Tibial artery (tissue), 4 donors: ENCODE measurements at regions not wholly inside any gene's neighbourhood (a gene's known extent, or its start where the extent isn't known, plus 50 kb on each side); places are given as distances from the start of the nearest gene placed in this dataset.

ENCODE experiments used
- DNase-seq, 2 donors: peaks; one replicate each; pipeline ENCODE4 v3.0.0-alpha.2; 2019
- H3K27ac ChIP-seq, 2 donors: fragments of 200-600 bp; sonication (generic) in 1 of 2; 1 replicate in 1 of 2; 2 replicates in 1 of 2; pipeline ENCODE4 v1.5.1; 2018 to 2019; ENCODE audit warnings: mild to moderate bottlenecking in 1 of 2
- H3K27me3 ChIP-seq, 2 donors: fragments of 200-600 bp; sonication (generic) in 1 of 2; one replicate each; pipeline versions ENCODE4 v1.5.1 to v1.6.0; 2016 to 2019
- H3K36me3 ChIP-seq, 3 donors: fragments of 200-600 bp; sonication (generic) in 2 of 3; one replicate each; pipeline ENCODE4 v1.5.1; 2016 to 2019; ENCODE audit warnings: mild to moderate bottlenecking in 2 of 3
- H3K4me1 ChIP-seq, 4 donors: fragments of 200-600 bp; sonication (generic) in 2 of 4; 1 replicate in 3 of 4; 2 replicates in 1 of 4; pipeline ENCODE4 v1.5.1; 2016 to 2019
- H3K4me3 ChIP-seq, 2 donors: fragments of 200-600 bp; sonication (generic) in 1 of 2; 1 replicate in 1 of 2; 2 replicates in 1 of 2; pipeline ENCODE4 v1.5.1; 2018 to 2019; ENCODE audit warnings: mild to moderate bottlenecking in 2 of 2
- H3K9me3 ChIP-seq, 3 donors: fragments of 200-600 bp; sonication (generic) in 1 of 3; one replicate each; pipeline ENCODE4 v1.5.1; 2016 to 2019
- intact Hi-C: fragments of 100-400 bp; cut with DNase I; formaldehyde crosslinking; loops from one replicate; pipeline ENCODE4 v1.15.0; 2023; ENCODE audit warnings: low total_unique reads
- TF ChIP-seq, protein P1 (sequence below), 2 experiments: fragments of 200-600 bp in 1 of 2; fragments of 450-650 bp in 1 of 2; IDR thresholded peaks; one replicate each; pipeline ENCODE4 v1.5.1; 2017 to 2019; ENCODE audit warnings: antibody characterized with exemption in 2 of 2, mild to moderate bottlenecking in 1 of 2, moderate library complexity in 1 of 2

- TF ChIP-seq, protein P1, sequence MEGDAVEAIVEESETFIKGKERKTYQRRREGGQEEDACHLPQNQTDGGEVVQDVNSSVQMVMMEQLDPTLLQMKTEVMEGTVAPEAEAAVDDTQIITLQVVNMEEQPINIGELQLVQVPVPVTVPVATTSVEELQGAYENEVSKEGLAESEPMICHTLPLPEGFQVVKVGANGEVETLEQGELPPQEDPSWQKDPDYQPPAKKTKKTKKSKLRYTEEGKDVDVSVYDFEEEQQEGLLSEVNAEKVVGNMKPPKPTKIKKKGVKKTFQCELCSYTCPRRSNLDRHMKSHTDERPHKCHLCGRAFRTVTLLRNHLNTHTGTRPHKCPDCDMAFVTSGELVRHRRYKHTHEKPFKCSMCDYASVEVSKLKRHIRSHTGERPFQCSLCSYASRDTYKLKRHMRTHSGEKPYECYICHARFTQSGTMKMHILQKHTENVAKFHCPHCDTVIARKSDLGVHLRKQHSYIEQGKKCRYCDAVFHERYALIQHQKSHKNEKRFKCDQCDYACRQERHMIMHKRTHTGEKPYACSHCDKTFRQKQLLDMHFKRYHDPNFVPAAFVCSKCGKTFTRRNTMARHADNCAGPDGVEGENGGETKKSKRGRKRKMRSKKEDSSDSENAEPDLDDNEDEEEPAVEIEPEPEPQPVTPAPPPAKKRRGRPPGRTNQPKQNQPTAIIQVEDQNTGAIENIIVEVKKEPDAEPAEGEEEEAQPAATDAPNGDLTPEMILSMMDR (IDR thresholded peaks at IDR 0.05) = no peak
- no peaks in the 10 kb centered on the region for H3K9me3 ChIP-seq
- no peak overlapping the region for H3K27ac ChIP-seq
- intact Hi-C loops = no loop called here
- H3K4me3 ChIP-seq = no peak overlapping the region
- H3K4me1 ChIP-seq = no peaks in the 10 kb centered on the region
- no peaks in the 10 kb centered on the region for H3K27me3 ChIP-seq
- no peaks in the 10 kb centered on the region for H3K36me3 ChIP-seq
- no peak for DNase-seq
These were observed 140.5 kb upstream of the POGK start for GRCh38 chr1:166698771-166699170.

DNA sequence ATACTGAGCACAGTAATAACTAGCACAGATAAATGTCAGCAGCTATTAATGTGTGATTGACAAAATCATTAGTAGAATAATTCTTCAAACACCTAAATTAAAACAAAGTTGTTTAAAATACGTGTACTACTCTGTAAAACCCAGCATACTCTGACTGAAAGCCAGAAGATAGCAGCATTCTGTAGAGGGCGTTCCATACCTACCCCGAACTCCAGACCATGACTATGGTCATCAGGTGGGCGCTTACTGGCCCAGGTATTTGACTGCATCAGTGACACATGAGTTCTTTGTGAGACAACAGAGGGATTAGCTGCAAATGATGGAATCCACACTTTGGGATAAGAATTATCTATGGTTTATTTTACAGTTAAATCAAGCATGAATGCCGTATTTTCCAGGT is 139.7 kb upstream of the POGK start:
- TF ChIP-seq, protein P1 (IDR thresholded peaks at IDR 0.05) = no peak
- Histone ChIP-seq H3K27ac (no peak overlapping the region), H3K9me3 (no peaks in the 10 kb centered on the region), H3K4me3 (no peak overlapping the region), H3K4me1 (no peaks in the 10 kb centered on the region), H3K36me3 (no peaks in the 10 kb centered on the region), H3K27me3 (no peaks in the 10 kb centered on the region)
- no peak for DNase-seq
- intact Hi-C loops = no loop called here

DNA sequence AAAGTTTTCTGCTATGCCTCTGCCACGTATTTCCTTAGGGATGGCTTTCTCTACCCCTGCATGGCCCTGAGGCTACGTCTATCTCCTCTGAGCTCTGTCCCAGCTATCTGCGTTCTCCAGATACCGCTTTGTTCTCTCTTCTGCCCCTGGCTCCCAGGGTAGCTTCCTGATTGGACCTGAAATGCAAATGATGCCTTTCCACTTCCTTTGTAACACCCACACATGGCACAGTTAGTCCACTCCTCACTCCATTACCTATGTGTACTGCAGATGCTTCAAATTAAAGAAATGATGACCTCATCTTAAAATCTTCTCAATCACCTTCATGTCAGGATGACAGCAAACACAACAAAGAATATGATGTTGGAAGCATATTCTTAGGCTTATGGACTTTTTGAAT is 138.6 kb upstream of the POGK start:
- DNase-seq = no peak

GRCh38 chr1:166701603-166702100 is 137.6 kb upstream of the POGK start:
- TF ChIP-seq, protein P1 (IDR thresholded peaks at IDR 0.05) = no peak
- no peak overlapping the region for H3K4me3 ChIP-seq
- H3K9me3 ChIP-seq = no peaks in the 10 kb centered on the region
- intact Hi-C loops = no loop called here
- no peaks in the 10 kb centered on the region for H3K36me3 ChIP-seq
- H3K27ac ChIP-seq = no peak overlapping the region
- H3K4me1 ChIP-seq = no peaks in the 10 kb centered on the region
- no peaks in the 10 kb centered on the region for H3K27me3 ChIP-seq
- no peak for DNase-seq

More for the DNA sequence above, 138.6 kb upstream of the POGK start:
- TF ChIP-seq, protein P1 (IDR thresholded peaks at IDR 0.05) = no peak
- Histone ChIP-seq H3K27ac (no peak overlapping the region), H3K4me1 (no peaks in the 10 kb centered on the region), H3K36me3 (no peaks in the 10 kb centered on the region), H3K9me3 (no peaks in the 10 kb centered on the region), H3K27me3 (no peaks in the 10 kb centered on the region), H3K4me3 (no peak overlapping the region)
- intact Hi-C loops = no loop called here

DNA sequence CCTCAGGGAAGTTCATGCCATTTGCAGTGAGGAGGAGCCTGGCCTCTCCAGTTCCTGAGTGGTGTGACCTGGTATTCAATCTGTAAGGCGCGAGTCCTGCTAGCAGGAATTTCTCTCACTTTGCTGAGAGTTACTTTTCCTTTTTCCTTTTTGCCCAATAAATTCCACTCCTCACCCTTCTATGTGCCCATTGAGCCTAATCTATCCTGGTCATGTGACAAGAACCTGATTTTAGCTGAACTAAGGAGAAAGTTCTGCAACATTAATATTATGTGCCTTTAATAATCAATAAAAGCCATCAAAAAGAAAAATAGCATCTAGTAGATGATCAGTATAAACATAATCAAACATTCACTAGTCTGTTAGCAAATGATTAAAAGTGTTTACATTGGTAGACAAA is 136.1 kb upstream of the POGK start:
- no peaks in the 10 kb centered on the region for H3K27me3 ChIP-seq
- no peak for DNase-seq
- TF ChIP-seq, protein P1 (IDR thresholded peaks at IDR 0.05) = no peak
- no peak overlapping the region for H3K27ac ChIP-seq
- no peaks in the 10 kb centered on the region for H3K36me3 ChIP-seq
- no peaks in the 10 kb centered on the region for H3K9me3 ChIP-seq
- H3K4me3 ChIP-seq = no peak overlapping the region
- intact Hi-C loops = no loop called here
- no peaks in the 10 kb centered on the region for H3K4me1 ChIP-seq
